D721Med (cell line): ENCODE measurements at regions not wholly inside any gene's neighbourhood (a gene's known extent, or its start where the extent isn't known, plus 50 kb on each side); places are given as distances from the start of the nearest gene placed in this dataset.
"Not testable (repeated sequence)": the region's sequence is repeated elsewhere in the genome, so short reads cannot be mapped to it uniquely, and the experiment has no call there.

Experiments used
- DNase-seq: peaks from one replicate; pipeline ENCODE4 v3.0.0; 2011; ENCODE audit warnings: low spot score; ENCODE audit not compliant: insufficient read length
- FAIRE-seq: peaks from 2 replicates; lab custom pipeline; 2011; peaks lifted over from hg19 to GRCh38; lab: Jason Lieb, UNC
- CTCF ChIP-seq: IDR thresholded peaks from 2 replicates; pipeline ENCODE4 v1.5.1; 2012; ENCODE audit warnings: mild to moderate bottlenecking, control low read depth; ENCODE audit not compliant: insufficient read depth; ENCODE audit errors: missing control alignments

DNA sequence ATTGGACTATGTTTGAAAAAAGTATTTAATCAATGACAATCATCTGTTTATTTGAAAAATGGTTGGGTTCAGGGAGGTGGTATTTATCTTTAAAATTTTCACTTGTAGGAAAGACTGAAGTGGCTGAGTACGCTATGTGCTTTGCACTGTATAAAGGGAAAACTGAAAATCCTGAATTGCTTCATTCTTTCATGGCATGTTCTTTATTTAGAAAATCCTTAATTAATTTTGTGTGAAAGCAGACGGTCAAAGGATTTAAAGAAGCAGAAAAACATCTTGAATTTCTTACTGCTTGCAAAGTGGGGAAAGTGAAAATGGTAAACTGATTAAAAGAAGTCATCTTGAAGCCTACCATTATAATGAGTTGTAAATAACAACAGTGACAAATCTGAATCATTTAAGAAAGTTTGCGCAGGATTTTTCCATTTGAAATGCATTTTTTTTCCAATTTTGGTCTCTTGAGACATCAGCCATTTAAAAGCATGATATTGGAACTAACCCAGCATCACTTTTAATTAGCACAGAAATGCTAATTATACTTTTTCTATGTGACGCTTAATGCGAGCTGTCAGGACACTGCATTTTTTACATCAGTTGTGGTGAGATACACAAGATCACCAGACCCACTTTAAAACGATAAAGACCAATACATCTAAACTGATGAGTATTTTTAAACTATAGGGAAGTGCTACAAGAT, 169.0 kb downstream of the NEDD1 start:
- FAIRE-seq (no peak), DNase-seq (no peak)
- no peak for TF ChIP-seq CTCF

DNA sequence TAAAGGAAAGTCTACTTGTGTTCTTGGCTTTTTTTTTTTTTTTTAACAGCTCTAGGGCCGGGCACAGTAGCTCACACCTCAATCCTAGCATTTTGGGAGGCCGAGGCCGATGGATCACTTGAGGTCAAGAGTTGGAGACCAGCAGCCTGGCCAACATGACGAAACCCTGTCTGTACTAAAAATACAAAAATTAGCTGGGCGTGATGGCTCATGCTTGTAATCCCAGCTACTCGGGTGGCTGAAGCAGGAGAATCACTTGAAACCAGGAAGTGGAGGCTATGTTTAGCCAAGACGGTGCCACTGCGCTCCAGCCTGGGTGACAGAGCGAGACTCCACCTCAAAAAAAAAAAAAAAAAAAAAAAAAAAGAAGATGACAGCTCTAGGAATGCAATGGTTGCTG, 169.9 kb downstream of the NEDD1 start:
- not testable (repeated sequence) for FAIRE-seq, DNase-seq

GRCh38 chr12:97082029-97082428, 175.0 kb downstream of the NEDD1 start:
- no peak for FAIRE-seq
- no peak for DNase-seq
- no peak for TF ChIP-seq CTCF

GRCh38 chr12:97093187-97093683, 186.2 kb downstream of the NEDD1 start:
- no peak for TF ChIP-seq CTCF
- FAIRE-seq (no peak), DNase-seq (no peak)

DNA sequence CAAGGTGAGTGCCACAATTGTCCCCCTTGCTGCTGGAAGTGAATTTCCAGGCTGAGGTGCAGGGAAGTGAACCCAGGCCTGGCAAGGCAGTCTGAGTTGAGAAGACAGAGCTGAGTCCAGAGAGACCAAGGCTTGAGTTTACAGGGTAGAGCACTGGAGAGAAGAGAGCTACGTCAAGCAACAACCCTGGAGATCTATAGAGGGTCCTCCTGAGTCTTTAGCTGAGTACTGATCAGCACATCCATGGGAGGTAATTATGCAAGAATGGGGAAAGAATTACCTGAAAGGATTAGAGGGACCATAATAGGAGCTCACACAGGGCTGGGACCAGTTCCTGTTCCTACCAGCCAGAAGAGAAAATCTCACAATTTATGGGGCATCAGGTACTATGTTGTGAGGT, 190.7 kb downstream of the NEDD1 start:
- no peak for FAIRE-seq
- no peak for TF ChIP-seq CTCF
- DNase-seq: no peak

DNA sequence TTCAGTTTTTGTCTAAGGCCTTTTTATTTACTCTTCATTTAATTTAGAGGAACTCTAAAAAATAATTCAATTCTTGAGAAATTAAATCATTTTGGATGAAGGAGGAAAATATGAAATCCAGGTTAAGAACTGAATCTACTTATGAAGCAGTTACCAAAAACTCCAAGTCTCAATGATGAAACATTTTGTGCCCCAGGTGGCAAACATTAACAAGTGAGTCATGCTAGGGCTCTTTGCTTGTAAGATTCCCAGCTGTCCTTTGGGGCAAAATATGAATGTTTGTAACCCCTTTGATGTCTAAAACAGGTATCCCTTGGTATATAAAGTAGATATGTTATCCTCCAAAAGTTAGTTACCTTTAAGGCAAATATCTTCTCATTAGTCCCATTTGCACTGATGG, 202.4 kb downstream of the NEDD1 start:
- TF ChIP-seq CTCF: no peak
- DNase-seq: no peak
- FAIRE-seq: no peak

DNA sequence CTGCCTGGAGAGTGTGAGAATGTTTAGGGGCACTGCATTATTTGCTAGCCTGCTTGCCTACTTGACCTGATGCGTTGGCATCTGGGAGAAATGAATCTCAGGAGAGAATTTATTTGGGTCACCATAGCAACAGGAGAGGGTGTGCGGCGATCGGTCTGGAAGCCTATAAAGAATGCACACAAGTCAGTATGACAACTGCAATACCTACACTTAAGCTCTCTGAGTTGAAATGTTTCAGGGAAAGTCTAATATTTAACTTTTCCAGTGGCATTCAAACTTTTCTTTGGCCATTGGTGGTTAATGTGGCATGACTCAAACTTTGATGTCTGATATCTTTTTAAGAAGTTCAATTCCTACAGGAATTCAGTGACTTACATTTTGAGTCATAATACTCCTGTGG, 205.1 kb downstream of the NEDD1 start:
- FAIRE-seq: no peak

More for the DNA sequence above, 205.1 kb downstream of the NEDD1 start:
- TF ChIP-seq CTCF: no peak
- DNase-seq: no peak
